ENCODE measurements at regions not wholly inside any gene's neighbourhood (a gene's known extent, or its start where the extent isn't known, plus 50 kb on each side); places are given as distances from the start of the nearest gene placed in this dataset.

DNA sequence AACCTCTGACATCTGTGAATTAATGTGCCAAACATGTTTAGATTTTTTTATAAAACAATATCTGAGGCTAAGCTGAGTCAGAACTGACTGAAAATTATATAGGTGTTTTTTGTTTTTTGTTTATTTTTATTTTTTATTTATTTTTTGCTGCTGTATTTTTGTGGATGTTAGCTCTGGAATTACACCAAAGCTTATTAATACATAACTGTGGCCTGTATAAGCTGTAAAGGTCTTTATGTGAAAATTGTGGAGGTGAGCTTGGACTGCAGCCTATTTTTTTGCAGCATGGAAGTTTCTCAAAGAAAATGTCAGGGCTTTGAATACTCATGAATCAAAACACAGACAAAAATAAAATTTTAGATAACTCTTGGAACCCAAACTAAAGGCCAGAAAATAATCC is 199.8 kb downstream of the CHRM3 start (continued):
- TF ChIP-seq RBBP5 (IDR thresholded peaks at IDR 0.05; ENCODE audit: borderline replicate concordance, low read depth, low read length) (no peak), EGR1 (IDR thresholded peaks at IDR 0.05; ENCODE audit: borderline replicate concordance, low read depth, low read length) (no peak), CBX8 (IDR thresholded peaks at IDR 0.05; ENCODE audit: borderline replicate concordance, low read depth, low read length) (no peak)

Measured in H1 (cell line).